Activated CD8-positive, alpha-beta T cell treated with anti-CD3 and anti-CD28 coated beads, Interleukin-2, amount 10 ng/mL, durations not matched to agents 7 days and 5 days (primary cell): ENCODE measurements at regions not wholly inside any gene's neighbourhood (a gene's known extent, or its start where the extent isn't known, plus 50 kb on each side); places are given as distances from the start of the nearest gene placed in this dataset.

Experiments
- ATAC-seq: fragments of 150-1000 bp; cut with Tn5 transposase; one replicate; pipeline ENCODE4 v1.10.0; 2021; ENCODE audit warnings: moderate library complexity
- CTCF ChIA-PET: fragments of 350-600 bp; sonication (Branson Sonifier 250); formaldehyde crosslinking; loops from one replicate; lab custom pipeline; 2021; ENCODE audit warnings: antibody characterized with exemption; lab: Charles Lee
- POLR2A ChIA-PET: fragments of 350-600 bp; sonication (Branson Sonifier 250); formaldehyde crosslinking; loops from one replicate; lab custom pipeline; 2021; ENCODE audit warnings: antibody characterized with exemption; lab: Charles Lee
- DNase-seq: peaks from one replicate; pipeline ENCODE4 v3.0.0-alpha.2; 2020
- H3K27ac Mint-ChIP-seq: one replicate; pipeline ENCODE4 v1.8.0; 2021; ENCODE audit warnings: mild to moderate bottlenecking, mixed read lengths
- H3K27me3 Mint-ChIP-seq: one replicate; pipeline ENCODE4 v1.8.0; 2021; ENCODE audit warnings: low read depth, mixed read lengths
- H3K36me3 Mint-ChIP-seq: one replicate; pipeline ENCODE4 v1.8.0; 2021; ENCODE audit warnings: low read depth, mixed read lengths
- H3K4me1 Mint-ChIP-seq: one replicate; pipeline ENCODE4 v1.8.0; 2021; ENCODE audit warnings: low read depth, mixed read lengths
- H3K4me3 Mint-ChIP-seq: one replicate; pipeline ENCODE4 v1.8.0; 2021; ENCODE audit warnings: mild to moderate bottlenecking, mixed read lengths
- H3K9me3 Mint-ChIP-seq: one replicate; pipeline ENCODE4 v1.8.0; 2022; ENCODE audit warnings: mixed read lengths; ENCODE audit not compliant: insufficient read depth

GRCh38 chr4:185862340-185862739 is 50.3 kb upstream of the SORBS2 start:
- Mint-ChIP-seq H3K27me3 (no peaks in the 10 kb centered on the region), H3K36me3 (no peaks in the 10 kb centered on the region), H3K4me1 (no peaks in the 10 kb centered on the region), H3K27ac (no peak overlapping the region), H3K9me3 (no peaks in the 10 kb centered on the region), H3K4me3 (no peak overlapping the region)
- POLR2A ChIA-PET, result no interaction called here
- DNase-seq (no peak), ATAC-seq (no peak)
- CTCF ChIA-PET, result no interaction called here

- no peaks in the 10 kb centered on the region for H3K27me3 Mint-ChIP-seq
- H3K4me3 Mint-ChIP-seq, result no peak overlapping the region
- no peak overlapping the region for H3K27ac Mint-ChIP-seq
- no peaks in the 10 kb centered on the region for H3K4me1 Mint-ChIP-seq
- ChIA-PET CTCF (no interaction called here), POLR2A (no interaction called here)
- ATAC-seq (no peak), DNase-seq (no peak)
- no peaks in the 10 kb centered on the region for H3K36me3 Mint-ChIP-seq
- H3K9me3 Mint-ChIP-seq, result no peaks in the 10 kb centered on the region
These were observed 52.0 kb upstream of the SORBS2 start for GRCh38 chr4:185863946-185864345.

GRCh38 chr4:185865901-185866328 is 53.9 kb upstream of the SORBS2 start:
- POLR2A ChIA-PET, result no interaction called here
- Mint-ChIP-seq H3K4me3 (no peak overlapping the region), H3K9me3 (no peaks in the 10 kb centered on the region)

DNA sequence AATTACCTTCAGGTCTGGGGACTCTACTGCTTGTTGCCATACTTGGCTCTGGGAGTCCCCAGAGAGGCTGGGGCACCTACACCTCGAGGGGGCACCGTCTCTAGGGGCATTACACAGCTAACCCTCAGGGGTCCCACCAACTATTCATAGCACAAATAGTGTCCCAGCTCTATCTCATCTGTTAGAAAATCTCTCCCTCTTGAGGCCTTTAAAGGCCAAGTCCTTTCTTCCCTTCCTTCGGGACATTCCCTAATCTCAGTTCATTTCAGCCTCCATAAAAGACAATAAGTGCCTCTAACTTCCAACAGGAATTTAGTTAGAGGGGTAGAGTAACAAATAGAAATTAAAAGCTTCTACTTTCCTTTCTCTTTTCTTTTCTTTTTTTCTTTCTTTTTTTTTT is 55.8 kb upstream of the SORBS2 start:
- CTCF ChIA-PET, result no interaction called here
- no peak overlapping the region for H3K27ac Mint-ChIP-seq
- no peak for ATAC-seq
- no peaks in the 10 kb centered on the region for H3K9me3 Mint-ChIP-seq
- POLR2A ChIA-PET, result no interaction called here
- H3K36me3 Mint-ChIP-seq, result no peaks in the 10 kb centered on the region
- no peak overlapping the region for H3K4me3 Mint-ChIP-seq
- no peaks in the 10 kb centered on the region for H3K27me3 Mint-ChIP-seq
- no peaks in the 10 kb centered on the region for H3K4me1 Mint-ChIP-seq
- DNase-seq, result no peak

More at GRCh38 chr4:185865901-185866328, 53.9 kb upstream of the SORBS2 start:
- H3K36me3 Mint-ChIP-seq, result no peaks in the 10 kb centered on the region
- H3K4me1 Mint-ChIP-seq, result no peaks in the 10 kb centered on the region
- DNase-seq, result no peak
- ATAC-seq, result no peak
- CTCF ChIA-PET, result no interaction called here
- no peaks in the 10 kb centered on the region for H3K27me3 Mint-ChIP-seq
- no peak overlapping the region for H3K27ac Mint-ChIP-seq

- no peaks in the 10 kb centered on the region for H3K36me3 Mint-ChIP-seq
- POLR2A ChIA-PET, result no interaction called here
- H3K27me3 Mint-ChIP-seq, result no peaks in the 10 kb centered on the region
- DNase-seq (no peak), ATAC-seq (no peak)
- H3K4me1 Mint-ChIP-seq, result no peaks in the 10 kb centered on the region
- no peaks in the 10 kb centered on the region for H3K9me3 Mint-ChIP-seq
- no peak overlapping the region for H3K4me3 Mint-ChIP-seq
- CTCF ChIA-PET, result no interaction called here
- H3K27ac Mint-ChIP-seq, result no peak overlapping the region
These were observed 57.0 kb upstream of the SORBS2 start for GRCh38 chr4:185868983-185869382.

DNA sequence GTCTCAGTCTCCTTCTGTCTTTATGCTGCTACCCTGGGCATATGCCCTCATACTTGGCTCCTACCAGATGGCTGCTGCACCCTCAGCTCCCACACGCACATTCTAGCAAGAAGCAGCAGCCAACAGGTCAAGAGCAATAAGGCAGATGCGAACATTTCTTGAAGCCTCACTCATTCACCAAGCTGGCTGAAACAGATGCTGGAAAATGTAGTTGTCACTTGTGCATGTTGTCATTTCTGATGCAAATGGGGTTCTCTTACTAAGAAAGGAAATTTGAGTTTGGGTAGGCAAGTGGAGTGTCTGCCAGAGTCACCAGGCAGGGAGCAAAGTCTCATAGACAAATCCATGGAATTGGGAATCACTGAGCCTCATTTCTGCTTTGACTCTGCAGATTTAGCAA is 57.4 kb upstream of the SORBS2 start:
- no peaks in the 10 kb centered on the region for H3K27me3 Mint-ChIP-seq
- CTCF ChIA-PET, result no interaction called here
- POLR2A ChIA-PET, result no interaction called here
- ATAC-seq (no peak), DNase-seq (no peak)
- no peaks in the 10 kb centered on the region for H3K36me3 Mint-ChIP-seq
- no peak overlapping the region for H3K27ac Mint-ChIP-seq
- H3K4me1 Mint-ChIP-seq, result no peaks in the 10 kb centered on the region
- no peaks in the 10 kb centered on the region for H3K9me3 Mint-ChIP-seq
- no peak overlapping the region for H3K4me3 Mint-ChIP-seq

GRCh38 chr4:185870366-185870765 is 58.4 kb upstream of the SORBS2 start:
- H3K4me3 Mint-ChIP-seq, result no peak overlapping the region
- DNase-seq, result no peak
- no peaks in the 10 kb centered on the region for H3K36me3 Mint-ChIP-seq
- ChIA-PET POLR2A (no interaction called here), CTCF (no interaction called here)
- H3K27me3 Mint-ChIP-seq, result no peaks in the 10 kb centered on the region
- H3K27ac Mint-ChIP-seq, result no peak overlapping the region
- no peak for ATAC-seq
- H3K4me1 Mint-ChIP-seq, result no peaks in the 10 kb centered on the region
- H3K9me3 Mint-ChIP-seq, result no peaks in the 10 kb centered on the region

GRCh38 chr4:185872747-185873380 is 60.9 kb upstream of the SORBS2 start:
- H3K4me1 Mint-ChIP-seq, result no peaks in the 10 kb centered on the region
- H3K36me3 Mint-ChIP-seq, result no peaks in the 10 kb centered on the region
- no peaks in the 10 kb centered on the region for H3K27me3 Mint-ChIP-seq
- no peaks in the 10 kb centered on the region for H3K9me3 Mint-ChIP-seq
- no peak overlapping the region for H3K27ac Mint-ChIP-seq
- ATAC-seq, result no peak
- ChIA-PET POLR2A (no interaction called here), CTCF (no interaction called here)
- H3K4me3 Mint-ChIP-seq, result no peak overlapping the region
- DNase-seq, result no peak

- H3K4me3 Mint-ChIP-seq, result no peak overlapping the region
- no peaks in the 10 kb centered on the region for H3K9me3 Mint-ChIP-seq
- ChIA-PET POLR2A (no interaction called here), CTCF (no interaction called here)
- no peak for DNase-seq
- no peaks in the 10 kb centered on the region for H3K4me1 Mint-ChIP-seq
- H3K27me3 Mint-ChIP-seq, result no peaks in the 10 kb centered on the region
- H3K36me3 Mint-ChIP-seq, result no peaks in the 10 kb centered on the region
- no peak for ATAC-seq
- no peak overlapping the region for H3K27ac Mint-ChIP-seq
These were observed 62.7 kb upstream of the SORBS2 start for GRCh38 chr4:185874516-185875230.

DNA sequence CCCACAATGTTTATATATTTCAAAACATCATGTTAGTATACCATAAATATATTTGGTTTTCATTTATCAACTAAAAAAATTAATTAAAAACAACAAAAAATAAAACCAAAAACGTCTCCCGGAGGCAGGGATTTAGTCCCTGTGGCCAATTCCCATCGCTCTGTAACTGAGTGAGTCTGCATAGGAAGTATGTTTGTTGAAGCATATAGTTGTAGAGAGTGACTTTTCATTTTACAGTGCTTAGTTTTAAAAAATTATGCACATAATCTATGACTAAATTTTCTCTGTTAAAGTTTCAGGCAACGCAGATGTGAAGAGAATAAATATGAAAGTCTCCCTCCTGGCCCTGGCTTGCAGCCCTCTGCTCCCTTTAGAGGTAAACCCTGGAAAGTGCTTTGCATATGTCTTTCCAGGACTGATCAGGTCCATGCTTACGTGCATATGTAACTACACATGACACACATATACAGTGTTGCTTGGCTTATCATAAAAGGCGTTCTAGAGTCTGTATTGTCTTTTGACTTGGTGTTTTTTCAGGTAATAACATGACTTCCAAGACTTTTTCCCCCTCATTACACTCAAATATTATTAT is 63.4 kb upstream of the SORBS2 start:
- POLR2A ChIA-PET, result no interaction called here
- CTCF ChIA-PET, result no interaction called here
- Mint-ChIP-seq H3K4me1 (no peaks in the 10 kb centered on the region), H3K27ac (no peak overlapping the region), H3K36me3 (no peaks in the 10 kb centered on the region), H3K9me3 (no peaks in the 10 kb centered on the region), H3K4me3 (no peak overlapping the region), H3K27me3 (no peaks in the 10 kb centered on the region)
- ATAC-seq (no peak), DNase-seq (no peak)

GRCh38 chr4:185878633-185879032 is 66.6 kb upstream of the SORBS2 start:
- Mint-ChIP-seq H3K9me3 (no peaks in the 10 kb centered on the region), H3K4me3 (no peak overlapping the region), H3K27me3 (peaks cover 2% of the 10 kb centered on the region), H3K4me1 (no peaks in the 10 kb centered on the region), H3K36me3 (no peaks in the 10 kb centered on the region), H3K27ac (no peak overlapping the region)
- POLR2A ChIA-PET, result no interaction called here
- no peak for ATAC-seq
- CTCF ChIA-PET, result no interaction called here
- no peak for DNase-seq

- DNase-seq (no peak), ATAC-seq (no peak)
- Mint-ChIP-seq H3K27ac (no peak overlapping the region), H3K4me1 (no peaks in the 10 kb centered on the region), H3K27me3 (peaks cover 2% of the 10 kb centered on the region), H3K9me3 (no peaks in the 10 kb centered on the region), H3K36me3 (no peaks in the 10 kb centered on the region), H3K4me3 (no peak overlapping the region)
- ChIA-PET CTCF (no interaction called here), POLR2A (no interaction called here)
These were observed 67.8 kb upstream of the SORBS2 start for GRCh38 chr4:185879666-185880312.
